ENCODE measurements at regions not wholly inside any gene's neighbourhood (a gene's known extent, or its start where the extent isn't known, plus 50 kb on each side); places are given as distances from the start of the nearest gene placed in this dataset.

GRCh38 chr10:9654261-9654660 lies 1363.4 kb upstream of the CELF2 start:
- no peak for TF ChIP-seq CTCF (IDR thresholded peaks at IDR 0.05; ENCODE audit: insufficient read depth, low read depth, low read length)
- TF ChIP-seq EZH2 (IDR thresholded peaks at IDR 0.05; ENCODE audit: insufficient read depth, low read length) = no peak
